ENCODE measurements at regions not wholly inside any gene's neighbourhood (a gene's known extent, or its start where the extent isn't known, plus 50 kb on each side); places are given as distances from the start of the nearest gene placed in this dataset.
"Not testable (repeated sequence)": the region's sequence is repeated elsewhere in the genome, so short reads cannot be mapped to it uniquely, and the experiment has no call there.

GRCh38 chr3:110391042-110391441, 680.6 kb upstream of the NECTIN3 start:
- intact Hi-C loops (cut with DNase I): no loop called here
- DNase-seq (ENCODE audit: missing footprints): no peak
- ATAC-seq: no peak

DNA sequence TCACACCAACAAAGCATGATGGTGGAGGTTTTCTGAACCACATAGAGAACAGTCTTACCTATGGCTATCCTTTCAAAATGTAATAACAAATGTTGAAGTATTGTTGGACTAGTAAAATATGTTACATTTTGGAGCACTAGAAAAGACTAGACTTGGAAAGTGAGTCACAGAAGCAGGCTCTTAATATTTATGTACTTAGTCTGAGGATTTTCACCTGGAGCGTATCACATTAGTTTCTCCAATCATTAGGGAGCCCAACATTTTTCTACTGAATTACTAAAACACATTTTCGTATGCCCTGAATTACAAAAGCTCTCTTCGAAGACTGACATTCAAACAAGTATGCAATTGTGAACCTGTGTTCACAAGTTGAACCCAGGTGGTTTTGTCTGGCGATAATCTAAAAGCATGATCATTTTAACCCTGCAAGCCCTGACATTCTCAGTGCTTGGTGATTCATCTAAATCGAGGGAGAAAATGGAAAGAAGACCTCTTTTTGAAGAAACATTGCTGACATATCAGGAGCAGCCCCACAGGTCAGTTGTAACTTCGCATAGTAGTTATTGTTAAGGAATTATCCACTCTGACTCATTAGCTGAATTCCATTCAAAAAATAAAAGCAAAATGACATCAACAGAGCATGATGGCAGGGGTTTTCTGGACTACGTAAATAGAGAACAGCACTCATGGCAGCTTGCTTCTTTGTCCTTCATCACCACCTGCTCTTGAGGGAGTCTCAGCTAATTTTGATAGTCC, 679.8 kb upstream of the NECTIN3 start:
- intact Hi-C loops (cut with DNase I): no loop called here
- DNase-seq (ENCODE audit: missing footprints) (no peak), ATAC-seq (no peak)

- intact Hi-C loops (cut with DNase I): no loop called here
- DNase-seq (ENCODE audit: missing footprints) (no peak), ATAC-seq (no peak)
Measured at GRCh38 chr3:110393941-110394340, 677.7 kb upstream of the NECTIN3 start.

DNA sequence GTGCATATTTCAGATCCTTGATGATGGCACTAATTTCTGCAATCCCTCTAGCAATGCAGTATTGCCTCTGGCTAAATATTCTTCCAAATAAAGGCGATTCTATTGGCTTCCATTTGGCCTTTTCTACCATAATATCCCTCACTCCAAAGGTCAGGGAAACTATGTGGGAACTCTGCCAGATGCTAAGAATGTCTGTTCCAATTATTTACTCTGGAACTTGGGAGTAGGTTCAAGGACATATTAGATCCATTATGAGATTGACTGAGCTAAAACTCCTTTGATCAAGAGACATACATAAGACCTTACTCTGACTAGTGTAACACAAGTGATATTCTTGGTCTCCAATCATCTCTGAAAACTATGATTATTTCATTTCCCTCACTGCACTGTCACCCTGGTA, 674.5 kb upstream of the NECTIN3 start:
- intact Hi-C loops (cut with DNase I): no loop called here
- no peak for DNase-seq (ENCODE audit: missing footprints)
- no peak for ATAC-seq

- ATAC-seq: no peak
- intact Hi-C loops (cut with DNase I): no loop called here
- no peak for DNase-seq (ENCODE audit: missing footprints)
Measured at GRCh38 chr3:110400315-110400714, 671.3 kb upstream of the NECTIN3 start.

GRCh38 chr3:110405830-110406585, 665.6 kb upstream of the NECTIN3 start:
- DNase-seq (ENCODE audit: missing footprints) (no peak), ATAC-seq (no peak)
- intact Hi-C loops (cut with DNase I): no loop called here

DNA sequence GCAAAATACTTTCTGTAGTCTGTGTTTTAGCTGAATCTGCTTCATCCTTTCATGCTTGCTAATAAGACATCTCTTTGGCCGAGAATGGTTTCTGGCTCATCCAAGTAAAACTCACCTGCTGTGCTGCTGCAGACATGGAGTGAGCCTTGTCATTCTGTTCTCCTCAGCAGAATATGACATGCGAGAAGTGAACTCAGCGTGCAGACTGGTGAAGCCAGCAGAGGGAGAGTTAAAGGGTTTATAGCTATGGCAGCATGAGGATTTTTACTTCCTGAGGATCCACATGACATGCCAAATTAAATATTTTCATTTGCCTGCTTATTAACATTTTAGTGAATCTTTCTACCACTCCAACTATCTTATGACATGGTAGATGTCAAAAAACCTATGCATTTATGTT, 658.4 kb upstream of the NECTIN3 start:
- DNase-seq (ENCODE audit: missing footprints) (peak; percentile 7), ATAC-seq (no peak)
- intact Hi-C loops (cut with DNase I): no loop called here

DNA sequence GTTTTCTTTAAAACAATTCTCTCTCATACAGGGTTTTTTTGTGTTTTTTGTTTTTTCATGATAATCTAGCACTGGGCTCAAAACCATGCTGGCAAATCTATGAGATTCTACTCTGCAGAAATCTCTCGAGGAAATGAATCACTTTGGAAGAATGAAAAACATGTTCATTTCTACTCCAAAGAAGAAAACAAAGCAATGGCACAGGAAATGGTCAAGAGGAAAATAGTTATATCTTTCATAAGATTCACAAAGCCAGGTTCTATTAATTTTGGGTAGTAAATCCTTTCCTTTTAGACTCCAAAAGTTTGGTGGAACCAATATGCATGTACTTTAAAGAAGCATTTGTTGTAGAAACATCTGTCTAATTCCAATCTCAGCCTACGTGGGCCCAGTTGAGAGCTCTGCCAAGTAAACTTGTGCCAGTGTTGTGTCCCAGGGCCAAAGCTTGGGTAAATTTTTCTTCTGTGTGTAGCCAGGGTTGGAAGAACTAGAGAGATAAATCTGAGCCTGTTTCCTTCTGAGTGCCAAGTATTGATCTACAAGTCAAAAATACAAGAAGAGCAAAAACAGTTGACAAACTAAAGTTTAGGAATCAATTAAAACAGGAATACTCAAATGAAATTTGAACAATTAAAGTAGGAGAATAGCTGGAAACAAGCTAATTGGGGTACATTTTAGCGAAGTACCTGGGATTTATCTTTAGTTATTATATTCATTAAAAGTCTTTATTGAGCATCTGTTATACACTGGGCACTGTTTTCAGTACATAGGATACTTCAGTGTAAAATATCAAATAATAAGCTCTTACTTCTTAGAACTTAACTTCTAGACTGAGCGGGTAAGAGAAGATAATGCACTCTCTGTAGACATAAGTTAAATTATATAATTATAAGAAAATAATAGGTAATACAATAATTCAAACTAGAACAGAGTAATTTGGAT, 657.5 kb upstream of the NECTIN3 start:
- DNase-seq (ENCODE audit: missing footprints): no peak
- intact Hi-C loops (cut with DNase I): no loop called here
- ATAC-seq: peak; percentile 37

GRCh38 chr3:110414855-110415254, 656.8 kb upstream of the NECTIN3 start:
- no peak for ATAC-seq
- intact Hi-C loops (cut with DNase I): no loop called here
- DNase-seq (ENCODE audit: missing footprints): no peak

DNA sequence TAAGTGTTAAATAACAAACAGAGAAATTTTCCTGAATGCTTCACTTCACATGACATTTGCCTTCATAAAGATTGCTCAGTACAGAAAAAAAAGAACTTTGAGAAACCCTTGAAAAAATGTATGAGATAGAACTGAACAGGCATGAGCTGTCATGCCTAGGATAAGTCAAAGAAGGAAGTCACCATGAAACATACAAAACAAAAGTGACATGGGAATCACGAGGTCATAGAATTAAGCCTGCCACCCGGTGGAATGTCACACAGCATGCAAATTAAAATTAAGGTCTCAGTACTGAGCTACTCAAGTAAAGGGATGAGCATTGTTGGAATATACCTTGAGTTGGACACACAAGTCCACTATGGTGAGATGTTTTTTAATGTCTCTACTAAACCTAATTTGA, 652.5 kb upstream of the NECTIN3 start:
- ATAC-seq: no peak
- intact Hi-C loops (cut with DNase I): no loop called here
- no peak for DNase-seq (ENCODE audit: missing footprints)

DNA sequence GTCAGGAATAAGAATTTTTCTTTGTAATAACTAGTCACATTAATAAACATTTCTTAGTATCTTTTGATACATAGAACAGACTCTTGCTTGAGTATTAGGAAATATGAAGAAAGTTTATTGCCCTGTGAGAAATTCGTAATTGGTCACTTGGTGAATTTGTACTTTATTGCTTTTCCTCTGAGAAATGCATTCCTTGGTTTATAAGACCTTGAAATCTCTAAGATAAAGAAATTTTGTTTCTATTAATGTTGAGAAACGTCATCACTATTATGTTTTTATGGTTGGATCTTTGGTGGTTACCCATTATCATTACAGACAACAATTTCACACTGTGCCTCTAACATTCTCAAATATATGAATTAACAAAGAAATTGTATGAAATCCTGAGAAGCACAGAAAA, 652.0 kb upstream of the NECTIN3 start:
- DNase-seq (ENCODE audit: missing footprints) (no peak), ATAC-seq (no peak)
- intact Hi-C loops (cut with DNase I): no loop called here

DNA sequence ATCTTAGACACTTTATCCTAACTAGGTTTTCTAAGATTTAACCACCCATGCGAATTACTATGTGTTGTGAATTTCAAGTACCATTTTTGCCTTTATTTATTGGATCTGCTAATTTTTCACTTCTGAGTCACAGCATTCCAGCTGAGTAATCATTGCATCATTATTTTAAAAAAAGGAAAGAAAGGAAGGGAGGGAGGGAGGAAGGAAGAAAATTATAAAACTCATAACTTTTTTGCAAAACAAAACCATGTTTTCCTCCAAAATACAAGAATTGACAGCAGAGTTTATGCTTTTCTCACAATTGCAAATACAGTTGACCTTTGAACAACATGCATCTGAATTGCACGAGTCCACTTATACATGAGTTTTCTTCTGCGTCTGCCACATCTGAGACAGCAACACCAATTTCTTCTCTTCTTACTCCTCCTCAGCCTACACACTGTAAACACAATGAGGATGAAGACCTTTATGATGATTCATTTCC, 651.4 kb upstream of the NECTIN3 start:
- DNase-seq (ENCODE audit: missing footprints) (no peak), ATAC-seq (no peak)
- intact Hi-C loops (cut with DNase I): no loop called here

GRCh38 chr3:110423276-110423675, 648.3 kb upstream of the NECTIN3 start:
- ATAC-seq (no peak), DNase-seq (ENCODE audit: missing footprints) (no peak)
- intact Hi-C loops (cut with DNase I): no loop called here

- DNase-seq (ENCODE audit: missing footprints) (no peak), ATAC-seq (no peak)
- intact Hi-C loops (cut with DNase I): no loop called here
Measured at GRCh38 chr3:110430146-110430545, 641.5 kb upstream of the NECTIN3 start.

- intact Hi-C loops (cut with DNase I): no loop called here
- no peak for DNase-seq (ENCODE audit: missing footprints)
- no peak for ATAC-seq
Measured at GRCh38 chr3:110436209-110436608, 635.4 kb upstream of the NECTIN3 start.

GRCh38 chr3:110440066-110440653, 631.5 kb upstream of the NECTIN3 start:
- ATAC-seq; intact Hi-C loops (cut with DNase I): not testable (repeated sequence)
- DNase-seq (ENCODE audit: missing footprints): peak; percentile 22

- intact Hi-C loops (cut with DNase I): no loop called here
- no peak for ATAC-seq
- no peak for DNase-seq (ENCODE audit: missing footprints)
Measured at GRCh38 chr3:110454066-110454465, 617.5 kb upstream of the NECTIN3 start.

DNA sequence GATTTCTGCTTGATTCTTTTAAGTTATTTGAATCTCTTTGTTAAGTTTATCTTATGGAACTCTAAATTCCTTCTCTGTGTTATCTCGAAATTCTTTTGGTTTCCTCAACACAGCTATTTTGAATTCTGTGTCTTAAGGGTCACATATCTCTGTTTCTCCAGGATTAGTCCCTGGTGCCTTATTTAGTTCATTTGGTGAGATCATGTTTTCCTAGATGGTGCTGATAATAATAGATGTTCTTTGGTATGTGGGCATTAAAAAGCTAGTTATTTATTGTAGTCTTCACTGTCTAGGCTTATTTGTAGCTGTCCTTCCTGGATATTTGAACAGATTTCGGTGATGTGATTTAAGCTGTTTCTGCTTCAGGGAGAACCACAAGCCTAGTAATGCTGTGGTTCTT, 615.6 kb upstream of the NECTIN3 start:
- no peak for ATAC-seq
- intact Hi-C loops (cut with DNase I): no loop called here
- DNase-seq (ENCODE audit: missing footprints): no peak
